ENCODE measurements at regions not wholly inside any gene's neighbourhood (a gene's known extent, or its start where the extent isn't known, plus 50 kb on each side); places are given as distances from the start of the nearest gene placed in this dataset.

GRCh38 chr5:121755266-121755665, 96.4 kb upstream of the FTMT start:
- TF ChIP-seq CTCF (IDR thresholded peaks at IDR 0.05) (no peak), ZFX (IDR thresholded peaks at IDR 0.05; ENCODE audit: borderline replicate concordance) (no peak)

Measured in 22Rv1 (cell line).